ENCODE measurements at regions not wholly inside any gene's neighbourhood (a gene's known extent, or its start where the extent isn't known, plus 50 kb on each side); places are given as distances from the start of the nearest gene placed in this dataset.

- Histone ChIP-seq H3K27me3 (replicated peaks in 1 of 4; ENCODE audit: control extremely low read depth in 1 of 4, control insufficient read depth in 3 of 4, insufficient read depth in 4 of 4, low read length in 3 of 4) (no peaks in the 10 kb centered on the region), H3K27ac (ENCODE audit: low read length in 2 of 2) (no peak overlapping the region), H3K4me1 (ENCODE audit: control insufficient read depth in 2 of 2, insufficient read depth in 2 of 2, low read length in 2 of 2) (peaks cover 7% of the 10 kb centered on the region in 2 donors), H3K9me3 (ENCODE audit: control extremely low read depth in 1 of 3, control insufficient read depth in 2 of 3, insufficient read depth in 1 of 3, low read length in 2 of 3) (no peaks in the 10 kb centered on the region), H2AFZ (ENCODE audit: insufficient read depth, low read depth, low read length, poor library complexity, severe bottlenecking) (no peak overlapping the region), H4K20me1 (ENCODE audit: control insufficient read depth, insufficient read depth, low read length, poor library complexity, severe bottlenecking) (no peaks in the 10 kb centered on the region), H3K36me3 (replicated peaks in 1 of 2; ENCODE audit: control extremely low read depth in 1 of 2, control insufficient read depth in 1 of 2, extremely low read depth in 1 of 2, insufficient read depth in 2 of 2, low read length in 1 of 2) (no peaks in the 10 kb centered on the region), H3K79me2 (ENCODE audit: control insufficient read depth, insufficient read depth, low read length) (no peaks in the 10 kb centered on the region), H3K4me2 (replicated peaks; ENCODE audit: low read depth, low read length, poor library complexity, severe bottlenecking) (no peak overlapping the region), H3K9ac (ENCODE audit: low read length) (no peak overlapping the region), H3K4me3 (ENCODE audit: control extremely low read depth in 1 of 5, extremely low read depth in 1 of 5, insufficient read depth in 1 of 5, low read depth in 2 of 5, low read length in 4 of 5) (no peak overlapping the region)
- DNase-seq (no peak), ATAC-seq (ENCODE audit: low read depth) (no peak)
- Mint-ChIP-seq H3K27me3 (peaks cover 31% of the 10 kb centered on the region), H3K9me3 (ENCODE audit: insufficient read depth) (no peaks in the 10 kb centered on the region), H3K4me3 (no peak overlapping the region), H3K4me1 (peaks cover 14% of the 10 kb centered on the region), H3K27ac (no peak overlapping the region)
- ChIA-PET CTCF (interaction anchor here (0.6 kb wide), 1 partner anchor 86 kb away, joined by 3 read pairs; no protein-coding TSS in a partner anchor), POLR2A (no interaction called here)
- intact Hi-C loops (cut with micrococcal nuclease): no loop called here
- TF ChIP-seq EZH2 (IDR thresholded peaks at IDR 0.05; ENCODE audit: borderline replicate concordance, insufficient read depth, low read depth, low read length, poor library complexity, severe bottlenecking): no peak
- TF ChIP-seq CTCF (IDR thresholded peaks at IDR 0.05): no peak
- WGBS (ENCODE audit: insufficient coverage): 100% methylated on average over 2 of the region's 2 CpGs
These were observed 102.6 kb upstream of the LIPC start for GRCh38 chr15:58329211-58329610.

GRCh38 chr15:58329781-58330671, 101.8 kb upstream of the LIPC start:
- no peaks in the 10 kb centered on the region for H3K27me3 ChIP-seq (replicated peaks in 1 of 4; ENCODE audit: control extremely low read depth in 1 of 4, control insufficient read depth in 3 of 4, insufficient read depth in 4 of 4, low read length in 3 of 4)
- CTCF ChIA-PET: interaction anchor here (0.6 kb wide), 1 partner anchor 85 kb away, joined by 3 read pairs; no protein-coding TSS in a partner anchor
- H3K4me1 ChIP-seq (ENCODE audit: control insufficient read depth in 2 of 2, insufficient read depth in 2 of 2, low read length in 2 of 2): peaks cover 7% of the 10 kb centered on the region in 2 donors
- H3K79me2 ChIP-seq (ENCODE audit: control insufficient read depth, insufficient read depth, low read length): no peaks in the 10 kb centered on the region
- no peak overlapping the region for H2AFZ ChIP-seq (ENCODE audit: insufficient read depth, low read depth, low read length, poor library complexity, severe bottlenecking)
- H3K4me2 ChIP-seq (replicated peaks; ENCODE audit: low read depth, low read length, poor library complexity, severe bottlenecking): no peak overlapping the region
- 94% methylated on average over 10 of the region's 13 CpGs for WGBS (ENCODE audit: insufficient coverage)
- peaks cover 0 to 5% (median 0%) of the 10 kb centered on the region in 3 donors for H3K9me3 ChIP-seq (ENCODE audit: control extremely low read depth in 1 of 3, control insufficient read depth in 2 of 3, insufficient read depth in 1 of 3, low read length in 2 of 3)
- intact Hi-C loops (cut with micrococcal nuclease): no loop called here
- POLR2A ChIA-PET: no interaction called here
- no peak overlapping the region for H3K9ac ChIP-seq (ENCODE audit: low read length)
- H3K36me3 ChIP-seq (replicated peaks in 1 of 2; ENCODE audit: control extremely low read depth in 1 of 2, control insufficient read depth in 1 of 2, extremely low read depth in 1 of 2, insufficient read depth in 2 of 2, low read length in 1 of 2): no peaks in the 10 kb centered on the region
- DNase-seq (no peak), ATAC-seq (ENCODE audit: low read depth) (no peak)
- no peak overlapping the region for H3K27ac ChIP-seq (ENCODE audit: low read length in 2 of 2)
- H3K4me1 Mint-ChIP-seq: peaks cover 14% of the 10 kb centered on the region
- H3K27ac Mint-ChIP-seq: no peak overlapping the region
- no peaks in the 10 kb centered on the region for H4K20me1 ChIP-seq (ENCODE audit: control insufficient read depth, insufficient read depth, low read length, poor library complexity, severe bottlenecking)
- H3K4me3 ChIP-seq (ENCODE audit: control extremely low read depth in 1 of 5, extremely low read depth in 1 of 5, insufficient read depth in 1 of 5, low read depth in 2 of 5, low read length in 4 of 5): no peak overlapping the region
- TF ChIP-seq EZH2 (IDR thresholded peaks at IDR 0.05; ENCODE audit: borderline replicate concordance, insufficient read depth, low read depth, low read length, poor library complexity, severe bottlenecking): no peak
- no peak for TF ChIP-seq CTCF (IDR thresholded peaks at IDR 0.05)
- no peak overlapping the region for H3K4me3 Mint-ChIP-seq
- H3K27me3 Mint-ChIP-seq: peaks cover 34% of the 10 kb centered on the region
- no peaks in the 10 kb centered on the region for H3K9me3 Mint-ChIP-seq (ENCODE audit: insufficient read depth)

Data from B cell (primary cell).